LNCaP clone FGC (cell line): ENCODE measurements at regions not wholly inside any gene's neighbourhood (a gene's known extent, or its start where the extent isn't known, plus 50 kb on each side); places are given as distances from the start of the nearest gene placed in this dataset.

Experiments
- DNase-seq: peaks from one replicate; pipeline ENCODE4 v3.0.0-alpha.2; 2011; ENCODE audit warnings: low read depth
- H3K4me3 ChIP-seq: 2 replicates; pipeline ENCODE4 v1.5.1; 2011; ENCODE audit warnings: mild to moderate bottlenecking, low read depth, low read length, control low read depth
- TF ChIP-seq, protein P1 (sequence below): IDR thresholded peaks from 2 replicates; pipeline ENCODE4 v1.5.1; 2012; ENCODE audit warnings: mild to moderate bottlenecking; ENCODE audit not compliant: control insufficient read depth, insufficient read depth; ENCODE audit errors: extremely low read depth

GRCh38 chr13:73473016-73473415, 414.2 kb downstream of the KLF5 start:
- TF ChIP-seq, protein P1, sequence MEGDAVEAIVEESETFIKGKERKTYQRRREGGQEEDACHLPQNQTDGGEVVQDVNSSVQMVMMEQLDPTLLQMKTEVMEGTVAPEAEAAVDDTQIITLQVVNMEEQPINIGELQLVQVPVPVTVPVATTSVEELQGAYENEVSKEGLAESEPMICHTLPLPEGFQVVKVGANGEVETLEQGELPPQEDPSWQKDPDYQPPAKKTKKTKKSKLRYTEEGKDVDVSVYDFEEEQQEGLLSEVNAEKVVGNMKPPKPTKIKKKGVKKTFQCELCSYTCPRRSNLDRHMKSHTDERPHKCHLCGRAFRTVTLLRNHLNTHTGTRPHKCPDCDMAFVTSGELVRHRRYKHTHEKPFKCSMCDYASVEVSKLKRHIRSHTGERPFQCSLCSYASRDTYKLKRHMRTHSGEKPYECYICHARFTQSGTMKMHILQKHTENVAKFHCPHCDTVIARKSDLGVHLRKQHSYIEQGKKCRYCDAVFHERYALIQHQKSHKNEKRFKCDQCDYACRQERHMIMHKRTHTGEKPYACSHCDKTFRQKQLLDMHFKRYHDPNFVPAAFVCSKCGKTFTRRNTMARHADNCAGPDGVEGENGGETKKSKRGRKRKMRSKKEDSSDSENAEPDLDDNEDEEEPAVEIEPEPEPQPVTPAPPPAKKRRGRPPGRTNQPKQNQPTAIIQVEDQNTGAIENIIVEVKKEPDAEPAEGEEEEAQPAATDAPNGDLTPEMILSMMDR, result no peak
- H3K4me3 ChIP-seq, result no peak overlapping the region
- DNase-seq, result no peak

GRCh38 chr13:73467125-73467524, 408.3 kb downstream of the KLF5 start:
- H3K4me3 ChIP-seq, result no peak overlapping the region
- no peak for DNase-seq
- TF ChIP-seq, protein P1, result no peak

GRCh38 chr13:73466561-73466960, 407.8 kb downstream of the KLF5 start:
- TF ChIP-seq, protein P1, result no peak
- no peak for DNase-seq
- no peak overlapping the region for H3K4me3 ChIP-seq

DNA sequence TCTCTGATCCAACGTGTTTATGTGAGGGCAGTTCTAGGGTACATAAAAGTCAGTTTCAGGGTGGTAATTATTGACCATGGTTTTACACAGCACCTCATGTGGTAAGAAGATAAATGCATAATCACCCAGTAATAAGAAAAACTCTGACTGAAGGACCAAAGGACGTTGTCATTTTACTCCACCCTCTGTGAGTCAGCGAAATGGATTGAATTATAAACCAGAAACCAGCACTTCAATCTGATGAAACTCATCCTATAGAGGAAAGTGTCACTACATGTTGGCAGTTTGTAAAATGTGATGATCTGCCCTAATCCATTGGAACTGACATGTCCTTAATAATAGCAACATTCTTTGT, 406.8 kb downstream of the KLF5 start:
- TF ChIP-seq, protein P1, result no peak
- DNase-seq, result no peak
- H3K4me3 ChIP-seq, result no peak overlapping the region

GRCh38 chr13:73464758-73465616, 406.2 kb downstream of the KLF5 start:
- no peak overlapping the region for H3K4me3 ChIP-seq
- TF ChIP-seq, protein P1, result no peak
- DNase-seq, result no peak

DNA sequence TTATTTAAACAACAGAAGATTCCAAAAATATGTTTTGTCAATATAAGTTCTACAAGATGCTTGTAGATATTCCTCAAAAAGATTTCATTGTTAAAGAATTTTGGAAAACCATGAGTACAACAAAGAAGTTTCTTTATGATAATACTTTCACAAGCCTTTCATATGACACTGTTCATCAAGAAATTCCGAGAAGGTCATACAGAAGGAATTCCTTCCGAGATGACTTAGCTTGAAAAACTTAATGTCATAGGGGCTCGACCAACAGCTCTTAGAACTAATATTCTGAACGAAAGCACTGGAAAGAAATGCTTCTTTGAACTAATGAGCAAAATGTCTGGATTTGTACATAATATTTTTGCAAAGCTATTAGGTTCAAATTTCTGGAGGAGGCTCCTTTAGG, 403.4 kb downstream of the KLF5 start:
- H3K4me3 ChIP-seq, result no peak overlapping the region
- DNase-seq, result no peak
- TF ChIP-seq, protein P1, result no peak
